ACC112 (cell line): ENCODE measurements at regions not wholly inside any gene's neighbourhood (a gene's known extent, or its start where the extent isn't known, plus 50 kb on each side); places are given as distances from the start of the nearest gene placed in this dataset.
"Not testable (repeated sequence)": the region's sequence is repeated elsewhere in the genome, so short reads cannot be mapped to it uniquely, and the experiment has no call there.

Source experiments
- H2AFZ ChIP-seq: fragments of 200-600 bp; sonication (generic); one replicate; pipeline ENCODE4 v1.6.0; 2017; ENCODE audit warnings: antibody characterized with exemption, low read length; ENCODE audit not compliant: unreplicated experiment
- H3K27ac ChIP-seq: fragments of 200-600 bp; sonication (generic); 2 replicates; pipeline ENCODE4 v1.5.1; 2014; ENCODE audit warnings: low read depth, mild to moderate bottlenecking, antibody characterized with exemption, low read length, moderate library complexity
- H3K27me3 ChIP-seq: fragments of 200-600 bp; sonication (generic); 2 replicates; pipeline ENCODE4 v1.6.1; 2014; ENCODE audit warnings: mild to moderate bottlenecking, antibody characterized with exemption, low read length, moderate library complexity, mixed read lengths; ENCODE audit not compliant: insufficient read depth
- H3K36me3 ChIP-seq: fragments of 200-600 bp; sonication (generic); 2 replicates; pipeline ENCODE4 v1.6.1; 2016; ENCODE audit warnings: mild to moderate bottlenecking, antibody characterized with exemption, low read length, moderate library complexity, mixed read lengths; ENCODE audit not compliant: insufficient read depth
- H3K4me1 ChIP-seq: fragments of 200-600 bp; sonication (generic); one replicate; pipeline ENCODE4 v1.6.1; 2016; ENCODE audit warnings: low read length, mixed read lengths; ENCODE audit not compliant: insufficient read depth, unreplicated experiment, control insufficient read depth
- H3K4me3 ChIP-seq: fragments of 200-600 bp; sonication (generic); 2 replicates; pipeline ENCODE4 v1.5.1; 2014; ENCODE audit warnings: mild to moderate bottlenecking, low read depth, low read length
- H3K79me2 ChIP-seq: fragments of 200-600 bp; sonication (generic); one replicate; pipeline ENCODE4 v1.6.0; 2016; ENCODE audit warnings: low read length; ENCODE audit not compliant: control insufficient read depth, unreplicated experiment, insufficient read depth

GRCh38 chr9:11182001-11182400 is 569.2 kb upstream of the PTPRD start:
- Histone ChIP-seq H3K27me3 (no peaks in the 10 kb centered on the region), H3K27ac (no peak overlapping the region), H3K79me2 (no peaks in the 10 kb centered on the region), H2AFZ (no peak overlapping the region), H3K4me1 (no peaks in the 10 kb centered on the region), H3K36me3 (no peaks in the 10 kb centered on the region), H3K4me3 (no peak overlapping the region)

GRCh38 chr9:11190719-11191118 is 577.9 kb upstream of the PTPRD start:
- Histone ChIP-seq H3K36me3 (no peaks in the 10 kb centered on the region), H2AFZ (no peak overlapping the region), H3K4me3 (no peak overlapping the region), H3K27ac (no peak overlapping the region), H3K27me3 (no peaks in the 10 kb centered on the region), H3K4me1 (no peaks in the 10 kb centered on the region), H3K79me2 (no peaks in the 10 kb centered on the region)

- no peaks in the 10 kb centered on the region for H3K4me1 ChIP-seq
- H3K27me3 ChIP-seq = no peaks in the 10 kb centered on the region
- H3K79me2 ChIP-seq = no peaks in the 10 kb centered on the region
- H3K4me3 ChIP-seq = no peak overlapping the region
- no peaks in the 10 kb centered on the region for H3K36me3 ChIP-seq
- H3K27ac ChIP-seq = no peak overlapping the region
- no peak overlapping the region for H2AFZ ChIP-seq
These were observed 580.2 kb upstream of the PTPRD start for GRCh38 chr9:11192993-11193392.

GRCh38 chr9:11194246-11194645 is 581.4 kb upstream of the PTPRD start:
- Histone ChIP-seq H3K4me1 (no peaks in the 10 kb centered on the region), H3K79me2 (no peaks in the 10 kb centered on the region), H3K4me3 (no peak overlapping the region), H3K27me3 (no peaks in the 10 kb centered on the region), H3K36me3 (no peaks in the 10 kb centered on the region), H2AFZ (no peak overlapping the region), H3K27ac (no peak overlapping the region)

GRCh38 chr9:11196840-11197365 is 584.1 kb upstream of the PTPRD start:
- H2AFZ ChIP-seq, H3K4me3 ChIP-seq: not testable (repeated sequence)

GRCh38 chr9:11199335-11199734 is 586.5 kb upstream of the PTPRD start:
- H3K27me3 ChIP-seq = no peaks in the 10 kb centered on the region

More at GRCh38 chr9:11196840-11197365, 584.1 kb upstream of the PTPRD start:
- H3K27ac ChIP-seq, H3K36me3 ChIP-seq, H3K79me2 ChIP-seq, H3K4me1 ChIP-seq, H3K27me3 ChIP-seq: not testable (repeated sequence)

GRCh38 chr9:11204521-11204920 is 591.7 kb upstream of the PTPRD start:
- H3K4me3 ChIP-seq = no peak overlapping the region
- H3K27ac ChIP-seq = no peak overlapping the region
- no peaks in the 10 kb centered on the region for H3K27me3 ChIP-seq
- no peaks in the 10 kb centered on the region for H3K4me1 ChIP-seq
- no peak overlapping the region for H2AFZ ChIP-seq
- no peaks in the 10 kb centered on the region for H3K36me3 ChIP-seq
- no peaks in the 10 kb centered on the region for H3K79me2 ChIP-seq

More at GRCh38 chr9:11199335-11199734, 586.5 kb upstream of the PTPRD start:
- Histone ChIP-seq H3K79me2 (no peaks in the 10 kb centered on the region), H2AFZ (no peak overlapping the region), H3K4me1 (no peaks in the 10 kb centered on the region), H3K36me3 (no peaks in the 10 kb centered on the region), H3K4me3 (no peak overlapping the region), H3K27ac (no peak overlapping the region)

- H3K79me2 ChIP-seq = no peaks in the 10 kb centered on the region
- H3K4me1 ChIP-seq = no peaks in the 10 kb centered on the region
- H3K36me3 ChIP-seq = no peaks in the 10 kb centered on the region
- H3K4me3 ChIP-seq = no peak overlapping the region
- no peaks in the 10 kb centered on the region for H3K27me3 ChIP-seq
- H3K27ac ChIP-seq = no peak overlapping the region
- no peak overlapping the region for H2AFZ ChIP-seq
These were observed 594.1 kb upstream of the PTPRD start for GRCh38 chr9:11206925-11207324.

GRCh38 chr9:11233696-11234095 is 620.9 kb upstream of the PTPRD start:
- Histone ChIP-seq H3K36me3 (no peaks in the 10 kb centered on the region), H3K4me1 (no peaks in the 10 kb centered on the region), H3K79me2 (no peaks in the 10 kb centered on the region), H3K27me3 (no peaks in the 10 kb centered on the region), H3K27ac (no peak overlapping the region), H3K4me3 (no peak overlapping the region), H2AFZ (no peak overlapping the region)

GRCh38 chr9:11235061-11235460 is 622.3 kb upstream of the PTPRD start:
- H3K27ac ChIP-seq = no peak overlapping the region
- H3K79me2 ChIP-seq = no peaks in the 10 kb centered on the region
- H3K27me3 ChIP-seq = no peaks in the 10 kb centered on the region

GRCh38 chr9:11241779-11242178 is 629.0 kb upstream of the PTPRD start:
- Histone ChIP-seq H3K27me3 (no peaks in the 10 kb centered on the region), H2AFZ (no peak overlapping the region), H3K79me2 (no peaks in the 10 kb centered on the region), H3K4me3 (no peak overlapping the region), H3K4me1 (no peaks in the 10 kb centered on the region), H3K36me3 (no peaks in the 10 kb centered on the region), H3K27ac (no peak overlapping the region)

More at GRCh38 chr9:11235061-11235460, 622.3 kb upstream of the PTPRD start:
- H3K4me3 ChIP-seq = no peak overlapping the region
- no peaks in the 10 kb centered on the region for H3K36me3 ChIP-seq
- H3K4me1 ChIP-seq = no peaks in the 10 kb centered on the region
- H2AFZ ChIP-seq = no peak overlapping the region
